ENCODE measurements at regions not wholly inside any gene's neighbourhood (a gene's known extent, or its start where the extent isn't known, plus 50 kb on each side); places are given as distances from the start of the nearest gene placed in this dataset.

GRCh38 chr13:50191004-50191403 is 175.8 kb downstream of the KCNRG start:
- ATAC-seq, result no peak
- H3K36me3 ChIP-seq (replicated peaks in 1 of 2; ENCODE audit: insufficient read depth in 1 of 2, low read depth in 2 of 2), result no peaks in the 10 kb centered on the region
- no peak for TF ChIP-seq CTCF (IDR thresholded peaks at IDR 0.05)
- no peak overlapping the region for H3K27ac ChIP-seq
- intact Hi-C loops (cut with DNase I), result no loop called here
- H3K4me1 ChIP-seq, result no peaks in the 10 kb centered on the region
- DNase-seq, result no peak
- H3K27me3 ChIP-seq, result no peaks in the 10 kb centered on the region
- no peak overlapping the region for H3K4me3 ChIP-seq
- 7 to 27% methylated on average over 1 of the region's 1 CpG for WGBS, 2 donors
- H3K9me3 ChIP-seq, result no peaks in the 10 kb centered on the region

GRCh38 chr13:50192272-50192813 is 177.1 kb downstream of the KCNRG start:
- no peak overlapping the region for H3K4me3 ChIP-seq
- 32 to 47% methylated on average over 1 of the region's 1 CpG for WGBS, 2 donors
- DNase-seq, result no peak
- intact Hi-C loops (cut with DNase I), result no loop called here
- no peaks in the 10 kb centered on the region for H3K4me1 ChIP-seq
- H3K27ac ChIP-seq, result no peak overlapping the region
- TF ChIP-seq POLR2A (IDR thresholded peaks at IDR 0.05), result no peak
- TF ChIP-seq CTCF (IDR thresholded peaks at IDR 0.05), result no peak
- H3K9me3 ChIP-seq, result no peaks in the 10 kb centered on the region
- no peak for ATAC-seq
- no peaks in the 10 kb centered on the region for H3K27me3 ChIP-seq
- H3K36me3 ChIP-seq (replicated peaks in 1 of 2; ENCODE audit: insufficient read depth in 1 of 2, low read depth in 2 of 2), result no peaks in the 10 kb centered on the region

- Histone ChIP-seq H3K4me1 (no peaks in the 10 kb centered on the region), H3K36me3 (replicated peaks in 1 of 2; ENCODE audit: insufficient read depth in 1 of 2, low read depth in 2 of 2) (no peaks in the 10 kb centered on the region), H3K4me3 (no peak overlapping the region), H3K27me3 (no peaks in the 10 kb centered on the region), H3K27ac (no peak overlapping the region), H3K9me3 (no peaks in the 10 kb centered on the region)
- ATAC-seq (no peak), DNase-seq (no peak)
- WGBS, 2 donors, result 58 to 66% methylated on average over 4 of the region's 4 CpGs
- TF ChIP-seq POLR2A (IDR thresholded peaks at IDR 0.05) (no peak), CTCF (IDR thresholded peaks at IDR 0.05) (no peak)
- intact Hi-C loops (cut with DNase I), result no loop called here
Observed at GRCh38 chr13:50195045-50195444, 179.8 kb downstream of the KCNRG start.

GRCh38 chr13:50196118-50196517 is 180.9 kb downstream of the KCNRG start:
- no peak for DNase-seq
- H3K27ac ChIP-seq, result no peak overlapping the region
- intact Hi-C loops (cut with DNase I), result no loop called here
- ATAC-seq, result no peak
- no peaks in the 10 kb centered on the region for H3K9me3 ChIP-seq
- no peaks in the 10 kb centered on the region for H3K27me3 ChIP-seq
- H3K4me1 ChIP-seq, result no peaks in the 10 kb centered on the region
- no peaks in the 10 kb centered on the region for H3K36me3 ChIP-seq (replicated peaks in 1 of 2; ENCODE audit: insufficient read depth in 1 of 2, low read depth in 2 of 2)
- WGBS, 2 donors, result 71 to 73% methylated on average over 3 of the region's 3 CpGs
- TF ChIP-seq CTCF (IDR thresholded peaks at IDR 0.05), result no peak
- TF ChIP-seq POLR2A (IDR thresholded peaks at IDR 0.05), result no peak
- H3K4me3 ChIP-seq, result no peak overlapping the region

GRCh38 chr13:50197705-50198104 is 182.5 kb downstream of the KCNRG start:
- no peak for TF ChIP-seq POLR2A (IDR thresholded peaks at IDR 0.05)
- no peak for TF ChIP-seq CTCF (IDR thresholded peaks at IDR 0.05)
- DNase-seq, result no peak
- no peaks in the 10 kb centered on the region for H3K9me3 ChIP-seq
- no peaks in the 10 kb centered on the region for H3K36me3 ChIP-seq (replicated peaks in 1 of 2; ENCODE audit: insufficient read depth in 1 of 2, low read depth in 2 of 2)
- intact Hi-C loops (cut with DNase I), result no loop called here
- no peaks in the 10 kb centered on the region for H3K4me1 ChIP-seq
- H3K4me3 ChIP-seq, result no peak overlapping the region
- no peak overlapping the region for H3K27ac ChIP-seq
- 88 to 91% methylated on average over 2 of the region's 2 CpGs for WGBS, 2 donors
- no peak for ATAC-seq
- H3K27me3 ChIP-seq, result no peaks in the 10 kb centered on the region

Data from body of pancreas (tissue), 4 donors.